Coronary artery (tissue), 2 donors: ENCODE measurements at regions not wholly inside any gene's neighbourhood (a gene's known extent, or its start where the extent isn't known, plus 50 kb on each side); places are given as distances from the start of the nearest gene placed in this dataset.

ENCODE experiments used
- DNase-seq: peaks from one replicate; pipeline ENCODE4 v3.0.0-alpha.2; 2017; ENCODE audit warnings: low spot score
- H3K27ac ChIP-seq, 2 donors: fragments of 200-600 bp; sonication (generic); one replicate each; pipeline ENCODE4 v1.5.1; 2016 to 2019
- H3K4me3 ChIP-seq: fragments of 200-600 bp; sonication (generic); 2 replicates; pipeline ENCODE4 v1.5.1; 2016; ENCODE audit warnings: mild to moderate bottlenecking, moderate library complexity
- TF ChIP-seq, protein P1 (sequence below): fragments of 200-600 bp; sonication (generic); IDR thresholded peaks from one replicate; pipeline ENCODE4 v1.5.1; 2019; ENCODE audit warnings: antibody characterized with exemption

DNA sequence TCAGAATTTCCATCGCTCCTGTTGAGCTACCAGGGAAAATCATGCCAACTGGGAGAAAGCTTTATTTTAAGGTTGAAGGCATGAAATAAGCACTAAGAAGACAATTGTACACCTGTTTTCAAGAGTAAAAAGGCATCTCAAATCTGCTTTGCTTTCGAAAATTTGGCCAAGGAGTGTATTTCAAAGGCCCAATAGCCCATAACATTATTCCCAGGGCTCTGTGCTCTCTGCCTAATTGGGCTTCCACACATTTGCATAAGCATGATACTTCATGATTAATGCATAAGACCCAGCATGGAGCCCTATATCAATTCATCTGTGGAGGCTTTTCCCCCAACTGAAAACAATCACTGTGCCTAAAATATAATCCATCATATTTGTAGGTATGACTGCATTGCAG lies 258.5 kb downstream of the NOVA1 start:
- Histone ChIP-seq H3K27ac (no peak overlapping the region), H3K4me3 (no peak overlapping the region)
- no peak for DNase-seq
- TF ChIP-seq, protein P1, sequence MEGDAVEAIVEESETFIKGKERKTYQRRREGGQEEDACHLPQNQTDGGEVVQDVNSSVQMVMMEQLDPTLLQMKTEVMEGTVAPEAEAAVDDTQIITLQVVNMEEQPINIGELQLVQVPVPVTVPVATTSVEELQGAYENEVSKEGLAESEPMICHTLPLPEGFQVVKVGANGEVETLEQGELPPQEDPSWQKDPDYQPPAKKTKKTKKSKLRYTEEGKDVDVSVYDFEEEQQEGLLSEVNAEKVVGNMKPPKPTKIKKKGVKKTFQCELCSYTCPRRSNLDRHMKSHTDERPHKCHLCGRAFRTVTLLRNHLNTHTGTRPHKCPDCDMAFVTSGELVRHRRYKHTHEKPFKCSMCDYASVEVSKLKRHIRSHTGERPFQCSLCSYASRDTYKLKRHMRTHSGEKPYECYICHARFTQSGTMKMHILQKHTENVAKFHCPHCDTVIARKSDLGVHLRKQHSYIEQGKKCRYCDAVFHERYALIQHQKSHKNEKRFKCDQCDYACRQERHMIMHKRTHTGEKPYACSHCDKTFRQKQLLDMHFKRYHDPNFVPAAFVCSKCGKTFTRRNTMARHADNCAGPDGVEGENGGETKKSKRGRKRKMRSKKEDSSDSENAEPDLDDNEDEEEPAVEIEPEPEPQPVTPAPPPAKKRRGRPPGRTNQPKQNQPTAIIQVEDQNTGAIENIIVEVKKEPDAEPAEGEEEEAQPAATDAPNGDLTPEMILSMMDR: no peak

DNA sequence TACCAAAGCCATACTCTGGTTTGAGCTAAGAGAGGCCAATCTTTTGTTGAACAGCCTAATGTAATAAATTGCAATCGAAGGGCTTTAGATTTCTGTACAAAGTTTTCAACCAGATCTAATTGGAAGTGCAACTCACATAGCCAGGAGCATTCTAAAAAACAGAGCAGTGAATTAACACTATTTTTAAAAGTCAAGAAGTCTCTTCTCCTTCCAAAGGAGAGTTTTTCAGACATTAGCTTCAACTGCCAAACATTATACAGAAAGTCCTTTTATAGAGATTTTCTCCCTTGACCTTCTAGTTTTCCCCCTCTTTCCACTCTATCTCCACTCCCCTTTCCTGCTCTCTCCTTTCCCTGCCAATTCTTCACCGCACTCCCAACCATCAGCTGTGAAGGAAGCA lies 259.6 kb downstream of the NOVA1 start:
- no peak overlapping the region for H3K27ac ChIP-seq
- TF ChIP-seq, protein P1: no peak
- no peak overlapping the region for H3K4me3 ChIP-seq
- DNase-seq: no peak

DNA sequence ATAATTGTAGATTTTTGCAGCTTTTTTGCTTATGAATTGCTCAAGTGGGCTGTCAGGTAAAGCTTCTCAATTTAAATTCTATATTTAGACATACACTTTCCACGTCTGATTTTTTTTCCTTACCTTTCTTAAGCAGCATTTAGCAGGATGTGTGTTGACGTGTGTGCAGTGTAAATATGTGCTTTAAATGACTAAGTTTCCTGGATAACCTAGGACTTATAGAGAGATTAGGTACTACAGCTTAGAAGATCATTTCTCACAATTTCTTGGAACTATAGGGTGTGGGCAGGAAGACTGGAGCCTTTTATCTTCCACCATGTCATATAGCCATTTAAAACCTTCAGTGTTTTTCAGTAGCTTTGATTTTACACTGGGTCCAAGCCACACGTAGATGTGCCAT lies 263.5 kb downstream of the NOVA1 start:
- no peak overlapping the region for H3K4me3 ChIP-seq
- no peak overlapping the region for H3K27ac ChIP-seq
- DNase-seq: no peak
- TF ChIP-seq, protein P1: no peak

DNA sequence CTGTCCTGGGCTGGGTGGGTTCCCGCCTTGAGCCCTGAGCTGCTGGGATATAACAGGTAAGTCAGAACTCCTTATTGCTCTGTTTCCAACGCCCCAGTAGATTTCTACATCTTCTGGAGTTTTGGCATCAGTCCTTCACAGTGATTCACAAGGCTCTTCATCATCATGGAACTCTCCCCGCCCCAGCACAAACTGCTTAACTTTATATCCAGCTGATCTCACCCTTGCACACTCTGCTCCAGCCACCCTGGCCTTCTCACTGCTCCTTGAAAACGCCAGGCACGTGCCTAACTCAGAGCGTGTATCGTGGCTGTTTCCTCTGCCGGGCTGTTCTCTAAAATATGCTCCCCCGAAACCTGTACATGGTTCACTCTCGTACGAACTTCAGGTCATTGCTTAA lies 264.9 kb downstream of the NOVA1 start:
- Histone ChIP-seq H3K27ac (no peak overlapping the region), H3K4me3 (no peak overlapping the region)
- TF ChIP-seq, protein P1: no peak
- DNase-seq: no peak

DNA sequence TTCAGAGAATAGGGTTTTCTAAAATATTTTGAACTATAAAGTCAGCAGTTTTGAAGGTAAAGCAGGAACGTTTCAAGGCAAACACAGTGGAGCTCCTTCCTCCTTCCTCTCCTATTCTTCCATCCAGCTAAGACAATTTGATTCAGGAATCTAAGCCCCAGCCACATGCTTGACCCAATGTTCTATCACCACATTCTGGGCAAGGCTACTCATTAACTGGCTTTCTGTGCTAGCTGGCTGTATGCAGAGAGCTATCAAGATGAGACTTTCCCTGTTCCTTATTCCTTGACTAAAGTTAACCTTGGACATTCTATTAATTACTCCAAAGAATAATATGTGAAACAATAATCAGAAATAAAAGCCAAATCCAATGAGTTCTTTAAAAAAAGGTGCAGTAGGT lies 266.9 kb downstream of the NOVA1 start:
- TF ChIP-seq, protein P1: no peak
- no peak overlapping the region for H3K27ac ChIP-seq
- no peak overlapping the region for H3K4me3 ChIP-seq
- DNase-seq: no peak

DNA sequence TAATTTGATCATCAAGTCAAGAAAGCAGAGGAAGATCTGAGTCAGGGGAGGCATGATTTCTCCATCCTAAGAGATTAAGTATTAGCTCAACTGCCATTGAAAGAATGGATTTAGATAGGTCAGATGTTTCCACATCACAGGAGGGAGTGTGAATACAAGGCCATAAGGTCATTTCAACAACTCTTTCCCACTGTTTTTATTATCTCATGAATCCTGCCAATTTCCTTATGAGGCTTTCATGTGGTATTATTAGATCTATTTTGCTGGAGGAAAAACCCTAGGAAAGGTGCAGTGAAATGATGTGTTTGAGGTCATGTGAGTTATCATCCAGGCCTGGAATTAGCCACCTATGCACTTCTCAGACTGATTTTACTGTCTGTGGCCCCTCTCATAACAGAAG lies 269.0 kb downstream of the NOVA1 start:
- DNase-seq: no peak
- no peak overlapping the region for H3K27ac ChIP-seq
- no peak overlapping the region for H3K4me3 ChIP-seq
- TF ChIP-seq, protein P1: no peak

DNA sequence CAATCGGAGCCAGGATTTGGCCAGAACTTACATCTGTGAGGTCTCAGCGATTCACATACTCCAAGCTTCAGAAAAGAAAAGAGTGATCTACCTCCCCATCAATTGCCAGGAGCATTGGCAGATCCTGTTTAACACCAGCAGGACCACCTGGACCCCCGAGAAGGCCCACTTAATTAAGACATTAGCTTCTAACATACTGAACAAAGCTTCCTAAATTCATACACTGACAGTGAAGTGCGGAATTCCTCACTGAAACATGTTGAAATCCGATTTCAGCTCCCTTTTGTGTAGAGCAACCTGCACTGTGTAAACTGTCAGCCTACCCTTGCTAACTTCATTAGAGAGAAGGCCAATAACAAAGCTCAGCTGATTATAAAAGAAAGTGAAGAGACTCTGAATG lies 274.0 kb downstream of the NOVA1 start:
- TF ChIP-seq, protein P1: no peak
- DNase-seq: no peak
- no peak overlapping the region for H3K27ac ChIP-seq
- H3K4me3 ChIP-seq: no peak overlapping the region
